ENCODE measurements at regions not wholly inside any gene's neighbourhood (a gene's known extent, or its start where the extent isn't known, plus 50 kb on each side); places are given as distances from the start of the nearest gene placed in this dataset.

DNA sequence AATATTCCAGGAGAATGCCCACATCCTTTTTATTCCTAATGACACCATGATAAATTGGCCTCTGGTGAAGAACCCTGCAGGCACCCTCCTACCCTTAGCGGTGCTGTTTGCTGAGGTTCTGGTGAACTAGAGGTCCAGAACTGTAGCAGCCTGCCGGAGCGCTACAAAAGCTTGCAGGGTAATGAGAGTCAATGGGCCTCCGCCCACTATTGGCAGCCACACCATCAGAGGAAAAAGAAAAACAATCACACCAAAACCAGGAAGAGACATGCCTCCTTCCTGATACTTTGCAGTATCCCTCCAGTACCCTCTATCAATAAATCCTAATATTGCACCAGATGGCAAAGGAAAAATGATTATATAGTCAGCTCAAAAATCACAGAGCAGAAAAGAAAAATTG, 142.9 kb downstream of the SPTSSA start:
- TF ChIP-seq POLR2A (IDR thresholded peaks at IDR 0.05; ENCODE audit: low read depth, low read length) (no peak), CTCF (IDR thresholded peaks at IDR 0.05; ENCODE audit: extremely low read depth in 1 of 2, insufficient read depth in 1 of 2, low read depth in 1 of 2, low read length in 2 of 2) (no peak), POLR2AphosphoS5 (IDR thresholded peaks at IDR 0.05; ENCODE audit: insufficient read depth, low read depth, low read length) (no peak), EZH2 (IDR thresholded peaks at IDR 0.05; ENCODE audit: borderline replicate concordance, low read depth, low read length, severe bottlenecking) (no peak), FOS (IDR thresholded peaks at IDR 0.05; ENCODE audit: borderline replicate concordance, insufficient read depth, low read length) (no peak), JUN (IDR thresholded peaks at IDR 0.05; ENCODE audit: borderline replicate concordance, insufficient read depth, insufficient read length, low read depth) (no peak), MYC (IDR thresholded peaks at IDR 0.05; ENCODE audit: low read depth, low read length) (no peak)

All from endothelial cell of umbilical vein (primary cell).